Glutamatergic neuron (in vitro differentiated cells): ENCODE measurements at regions not wholly inside any gene's neighbourhood (a gene's known extent, or its start where the extent isn't known, plus 50 kb on each side); places are given as distances from the start of the nearest gene placed in this dataset.

Experiments
- DNase-seq: peaks from one replicate; pipeline ENCODE4 v3.0.0; 2022
- H3K27ac Mint-ChIP-seq: one replicate; pipeline ENCODE4 v1.8.0; 2020; ENCODE audit warnings: mild to moderate bottlenecking, mixed read lengths, inconsistent platforms; ENCODE audit not compliant: unreplicated experiment
- H3K27me3 Mint-ChIP-seq: one replicate; pipeline ENCODE4 v1.8.0; 2020; ENCODE audit warnings: mild to moderate bottlenecking, moderate library complexity, mixed read lengths, inconsistent platforms; ENCODE audit not compliant: unreplicated experiment
- H3K36me3 Mint-ChIP-seq: one replicate; pipeline ENCODE4 v1.8.0; 2020; ENCODE audit warnings: mild to moderate bottlenecking, mixed read lengths, inconsistent platforms; ENCODE audit not compliant: unreplicated experiment
- H3K4me1 Mint-ChIP-seq: one replicate; pipeline ENCODE4 v1.8.0; 2020; ENCODE audit warnings: mild to moderate bottlenecking, low read depth, mixed read lengths, inconsistent platforms; ENCODE audit not compliant: unreplicated experiment
- H3K4me3 Mint-ChIP-seq: one replicate; pipeline ENCODE4 v1.8.0; 2020; ENCODE audit warnings: mild to moderate bottlenecking, mixed read lengths, inconsistent platforms; ENCODE audit not compliant: unreplicated experiment
- H3K9me3 Mint-ChIP-seq: one replicate; pipeline ENCODE4 v1.8.0; 2020; ENCODE audit warnings: mild to moderate bottlenecking, moderate library complexity, mixed read lengths, inconsistent platforms; ENCODE audit not compliant: unreplicated experiment
- CTCF ChIP-seq: fragments of 200-600 bp; sonication (generic); IDR thresholded peaks from one replicate; pipeline ENCODE4 v1.5.0; 2021; ENCODE audit not compliant: partially characterized antibody, unreplicated experiment

GRCh38 chr5:26104175-26104574 lies 934.2 kb downstream of the CDH9 start:
- H3K4me1 Mint-ChIP-seq = no peaks in the 10 kb centered on the region
- H3K27ac Mint-ChIP-seq = no peak overlapping the region
- TF ChIP-seq CTCF = no peak
- no peaks in the 10 kb centered on the region for H3K36me3 Mint-ChIP-seq
- H3K27me3 Mint-ChIP-seq = no peaks in the 10 kb centered on the region
- no peak overlapping the region for H3K4me3 Mint-ChIP-seq
- no peak for DNase-seq
- H3K9me3 Mint-ChIP-seq = no peaks in the 10 kb centered on the region

GRCh38 chr5:26060212-26060611 lies 978.2 kb downstream of the CDH9 start:
- H3K4me3 Mint-ChIP-seq = no peak overlapping the region

GRCh38 chr5:26054594-26054993 lies 983.8 kb downstream of the CDH9 start:
- TF ChIP-seq CTCF = no peak
- no peaks in the 10 kb centered on the region for H3K36me3 Mint-ChIP-seq

More at GRCh38 chr5:26060212-26060611, 978.2 kb downstream of the CDH9 start:
- Mint-ChIP-seq H3K9me3 (peaks cover 2% of the 10 kb centered on the region), H3K27ac (no peak overlapping the region), H3K27me3 (no peaks in the 10 kb centered on the region), H3K4me1 (no peaks in the 10 kb centered on the region), H3K36me3 (no peaks in the 10 kb centered on the region)
- no peak for DNase-seq
- TF ChIP-seq CTCF = no peak

GRCh38 chr5:26034813-26035212 lies 1003.6 kb downstream of the CDH9 start:
- Mint-ChIP-seq H3K9me3 (no peaks in the 10 kb centered on the region), H3K36me3 (no peaks in the 10 kb centered on the region), H3K4me1 (no peaks in the 10 kb centered on the region), H3K27me3 (peaks cover 2% of the 10 kb centered on the region), H3K4me3 (no peak overlapping the region), H3K27ac (no peak overlapping the region)
- no peak for TF ChIP-seq CTCF
- DNase-seq = no peak

More at GRCh38 chr5:26054594-26054993, 983.8 kb downstream of the CDH9 start:
- no peak overlapping the region for H3K4me3 Mint-ChIP-seq
- no peak overlapping the region for H3K27ac Mint-ChIP-seq
- DNase-seq = no peak
- H3K4me1 Mint-ChIP-seq = no peaks in the 10 kb centered on the region
- no peaks in the 10 kb centered on the region for H3K9me3 Mint-ChIP-seq
- H3K27me3 Mint-ChIP-seq = no peaks in the 10 kb centered on the region

- H3K4me3 Mint-ChIP-seq = no peak overlapping the region
- no peaks in the 10 kb centered on the region for H3K36me3 Mint-ChIP-seq
- DNase-seq = no peak
- peaks cover 2% of the 10 kb centered on the region for H3K27me3 Mint-ChIP-seq
- no peak for TF ChIP-seq CTCF
- H3K27ac Mint-ChIP-seq = no peak overlapping the region
- H3K4me1 Mint-ChIP-seq = no peaks in the 10 kb centered on the region
- H3K9me3 Mint-ChIP-seq = no peaks in the 10 kb centered on the region
These were observed 1006.9 kb downstream of the CDH9 start for GRCh38 chr5:26031481-26031880.
